Ureter (tissue), 1 donor: ENCODE measurements at regions not wholly inside any gene's neighbourhood (a gene's known extent, or its start where the extent isn't known, plus 50 kb on each side); places are given as distances from the start of the nearest gene placed in this dataset.

Experiments used
- DNase-seq: peaks from one replicate; pipeline ENCODE4 v3.0.0-alpha.2; 2020; ENCODE audit warnings: low spot score
- donor health status: DM: yes; HTN: yes; CAD: no.

- no peak for DNase-seq
These were observed 319.3 kb upstream of the CITED2 start for GRCh38 chr6:139693735-139694134.

- DNase-seq = no peak
These were observed 315.6 kb upstream of the CITED2 start for GRCh38 chr6:139690007-139690406.

DNA sequence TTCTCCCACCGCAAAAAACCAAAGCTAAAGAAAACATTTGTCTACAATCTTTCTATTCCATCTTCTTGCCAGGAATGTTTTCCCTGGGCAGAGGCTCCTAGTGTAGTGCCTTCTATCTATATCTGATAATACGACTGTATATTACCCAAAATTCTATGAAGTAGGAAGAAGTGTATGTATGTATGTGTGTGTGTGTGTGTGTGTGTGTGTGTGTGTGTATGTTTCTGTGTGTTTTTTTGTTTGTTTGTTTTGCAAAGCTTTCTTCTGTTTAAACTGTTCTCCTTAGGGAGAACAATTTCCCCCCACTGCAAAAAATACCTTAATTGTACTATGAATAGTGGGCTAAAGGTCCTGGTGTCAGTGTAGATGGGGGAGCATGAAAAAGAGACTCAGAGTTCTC is 312.6 kb upstream of the CITED2 start:
- DNase-seq = no peak

GRCh38 chr6:139686308-139686707 is 311.9 kb upstream of the CITED2 start:
- no peak for DNase-seq

GRCh38 chr6:139685009-139685408 is 310.6 kb upstream of the CITED2 start:
- DNase-seq = no peak

GRCh38 chr6:139680819-139681218 is 306.4 kb upstream of the CITED2 start:
- no peak for DNase-seq

- DNase-seq = no peak
These were observed 305.2 kb upstream of the CITED2 start for GRCh38 chr6:139679516-139680179.

GRCh38 chr6:139676718-139677117 is 302.3 kb upstream of the CITED2 start:
- DNase-seq = no peak

- no peak for DNase-seq
These were observed 291.8 kb upstream of the CITED2 start for GRCh38 chr6:139666284-139666683.

GRCh38 chr6:139663996-139664395 is 289.5 kb upstream of the CITED2 start:
- DNase-seq = no peak

- no peak for DNase-seq
These were observed 285.3 kb upstream of the CITED2 start for GRCh38 chr6:139659711-139660110.

DNA sequence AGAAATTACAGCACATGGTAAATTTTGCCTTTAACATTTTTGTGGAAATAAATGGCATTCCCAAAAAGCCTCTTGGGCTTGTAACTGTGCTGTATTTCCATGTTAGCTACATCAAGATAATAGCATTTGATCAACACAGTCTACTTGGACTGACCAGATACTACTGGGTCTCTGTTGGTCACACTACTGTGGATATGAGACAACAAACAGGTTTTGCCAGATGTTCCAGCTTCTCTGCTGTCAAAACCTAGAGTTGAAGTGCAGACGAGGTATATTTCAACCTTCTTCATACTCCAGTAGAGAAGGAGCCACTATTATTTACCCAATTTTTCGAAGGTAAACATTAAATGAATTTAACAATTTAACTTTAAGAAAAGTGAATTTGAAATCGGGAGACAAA is 284.7 kb upstream of the CITED2 start:
- no peak for DNase-seq

- no peak for DNase-seq
These were observed 282.7 kb upstream of the CITED2 start for GRCh38 chr6:139657119-139657518.

DNA sequence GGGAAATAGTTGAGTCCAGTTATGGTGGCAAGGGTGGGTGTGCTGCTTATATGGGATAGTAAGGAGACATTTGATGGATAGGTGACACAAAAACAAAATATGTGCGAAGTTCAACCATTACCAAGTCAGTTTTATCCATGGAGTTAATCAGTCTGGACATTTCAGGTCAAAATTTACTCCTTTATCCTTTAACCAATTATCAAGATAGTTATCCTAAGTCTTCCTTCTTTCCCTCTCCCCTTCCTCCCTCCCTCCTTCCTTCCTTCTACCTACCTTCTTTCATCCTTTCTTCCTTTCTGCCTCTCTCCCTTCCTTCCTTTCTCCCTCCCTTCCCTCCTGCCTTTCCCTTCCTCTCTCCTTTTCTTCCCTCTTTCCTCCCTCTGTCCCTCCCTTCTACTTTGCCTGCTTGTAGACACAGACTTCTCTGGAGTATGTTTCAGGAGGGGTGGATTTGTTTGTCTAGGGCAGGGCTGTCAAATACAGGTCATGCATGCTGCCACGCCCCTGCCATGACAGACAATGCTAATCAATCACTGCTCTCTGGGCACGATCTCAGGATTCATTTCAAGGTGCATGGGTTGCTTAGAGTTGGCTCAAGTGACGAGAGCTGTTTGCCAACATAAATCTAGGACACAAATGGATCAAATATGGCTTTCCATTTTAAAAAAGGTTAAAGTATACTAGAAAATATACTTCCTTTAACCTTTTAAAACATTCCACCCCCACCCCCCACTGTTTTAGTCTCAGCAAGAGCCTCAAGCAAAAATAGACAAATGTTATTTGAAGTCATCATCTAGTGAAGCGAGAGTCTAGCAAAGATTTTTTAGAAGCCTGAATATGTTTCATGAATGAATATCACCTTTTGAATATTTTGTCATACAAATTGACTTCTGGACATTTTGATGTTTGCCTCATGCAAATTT is 281.6 kb upstream of the CITED2 start:
- DNase-seq = peak; percentile 51

GRCh38 chr6:139654888-139655782 is 280.7 kb upstream of the CITED2 start:
- no peak for DNase-seq

DNA sequence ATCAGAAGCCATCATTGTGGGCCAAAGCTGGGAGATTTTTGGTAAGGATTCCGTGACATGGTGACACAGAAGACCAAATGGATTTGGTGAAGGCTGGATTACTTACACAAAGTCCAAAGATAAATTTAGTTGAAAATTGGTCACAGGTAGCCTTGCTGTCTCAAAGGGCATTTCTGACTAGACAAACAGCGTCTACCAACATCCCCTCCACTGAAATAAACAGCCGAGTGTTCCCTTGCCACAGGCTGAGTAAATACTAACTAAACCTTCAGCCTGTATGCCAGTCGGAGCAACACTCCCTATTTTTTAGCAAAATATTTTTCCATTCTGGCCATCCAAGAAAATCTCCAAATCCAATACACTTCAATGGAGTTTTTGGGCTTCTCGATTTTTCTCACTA is 279.9 kb upstream of the CITED2 start:
- no peak for DNase-seq

DNA sequence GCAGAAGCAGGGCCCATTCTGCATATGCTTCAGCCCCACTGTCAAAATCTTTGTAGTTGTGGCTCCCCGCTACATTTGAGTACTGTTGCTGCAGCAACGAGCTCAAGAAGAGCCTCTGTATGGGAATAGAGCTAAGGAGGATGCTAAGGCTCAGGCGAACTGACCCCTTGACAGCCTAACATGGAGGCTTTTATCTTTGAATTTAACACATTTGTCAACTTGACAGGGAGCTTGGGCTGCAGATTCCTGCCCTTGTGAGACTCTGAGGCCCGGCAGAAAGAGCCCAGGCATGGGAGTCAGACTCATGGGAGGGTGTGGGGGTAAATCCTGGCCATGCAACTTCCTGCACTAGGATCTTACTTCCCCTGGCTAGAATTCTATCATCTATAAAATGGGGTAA is 278.7 kb upstream of the CITED2 start:
- no peak for DNase-seq

DNA sequence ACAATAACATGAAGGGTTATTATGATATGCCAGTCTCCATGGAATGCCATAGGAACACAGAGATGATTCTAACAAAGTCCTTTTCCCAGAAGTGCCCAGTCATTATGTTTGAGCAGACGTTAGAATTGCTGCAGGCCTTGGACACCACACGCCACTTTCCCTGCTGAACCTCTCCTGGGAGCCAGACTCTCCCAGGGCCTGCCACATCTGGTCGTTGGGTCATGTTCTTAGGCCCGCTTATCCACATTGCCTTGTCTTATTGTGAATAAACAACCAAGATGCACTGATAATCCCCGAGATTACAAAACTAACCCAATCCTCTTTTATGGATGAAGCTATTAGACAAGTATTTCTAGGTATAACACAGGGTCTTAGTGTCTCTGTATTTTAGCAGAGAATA is 276.5 kb upstream of the CITED2 start:
- no peak for DNase-seq

- DNase-seq = no peak
These were observed 275.3 kb upstream of the CITED2 start for GRCh38 chr6:139649732-139650131.

DNA sequence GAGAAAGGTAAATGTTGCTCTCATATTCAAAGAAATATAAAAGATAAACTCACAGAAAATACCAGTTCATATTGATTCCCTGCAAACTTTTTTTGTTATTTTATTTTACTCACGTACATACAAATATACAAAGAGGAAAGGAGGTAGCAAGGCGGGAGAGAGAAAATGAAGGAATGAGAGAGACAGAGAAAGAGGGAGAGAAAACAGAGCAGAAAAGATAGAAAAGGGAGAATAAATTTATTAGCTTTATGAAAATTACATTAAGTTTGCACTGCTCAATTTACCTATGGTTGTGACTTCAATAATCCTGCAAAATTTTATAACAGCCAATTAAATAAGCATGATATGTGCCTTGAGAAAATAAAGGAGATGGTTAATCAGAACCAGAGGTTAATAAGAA is 274.7 kb upstream of the CITED2 start:
- no peak for DNase-seq

- DNase-seq = no peak
These were observed 274.1 kb upstream of the CITED2 start for GRCh38 chr6:139648430-139649000.

DNA sequence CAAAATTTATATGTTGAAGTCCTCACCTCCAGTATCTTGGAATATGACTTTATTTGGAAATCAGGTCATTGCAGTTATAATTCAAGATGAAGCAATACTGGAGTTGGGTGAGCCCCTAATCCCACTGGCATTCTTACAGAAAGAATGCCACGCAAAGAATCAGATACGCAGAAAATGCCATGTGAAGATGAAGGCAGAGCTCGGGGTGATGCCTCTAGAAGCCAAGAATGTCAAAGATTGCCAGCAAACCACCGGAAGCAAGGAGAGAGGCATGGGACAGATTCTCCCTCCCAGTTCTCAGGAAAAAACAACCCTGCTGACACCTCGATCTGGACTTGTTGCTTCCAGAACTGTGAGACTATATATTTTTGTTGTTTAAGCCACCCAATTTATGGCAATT is 273.4 kb upstream of the CITED2 start:
- no peak for DNase-seq
